T-cell (primary cell): ENCODE measurements at regions not wholly inside any gene's neighbourhood (a gene's known extent, or its start where the extent isn't known, plus 50 kb on each side); places are given as distances from the start of the nearest gene placed in this dataset.
"Not testable (repeated sequence)": the region's sequence is repeated elsewhere in the genome, so short reads cannot be mapped to it uniquely, and the experiment has no call there.

Experiments
- ATAC-seq, 4 experiments: fragments of 200-7000 bp in 3 of 4; fragments of 150-1000 bp in 1 of 4; cut with Tn5 transposase; replicated peaks in 1 of 4; 1 replicate in 3 of 4; 2 replicates in 1 of 4; pipeline ENCODE4 v1.10.0; 2021; ENCODE audit warnings: moderate library complexity in 3 of 4, mild to moderate bottlenecking in 2 of 4, moderate number of reproducible peaks in 1 of 4
- CTCF ChIA-PET, 2 donors: fragments of 300-600 bp; sonication (Branson Sonifier 250); formaldehyde crosslinking; loops; one replicate each; lab custom pipeline; 2022; ENCODE audit warnings: antibody characterized with exemption in 2 of 2; lab: Charles Lee
- POLR2A ChIA-PET, 2 donors: fragments of 300-600 bp; sonication (Branson Sonifier 250); formaldehyde crosslinking; loops; one replicate each; lab custom pipeline; 2022; ENCODE audit warnings: antibody characterized with exemption in 2 of 2; lab: Charles Lee
- DNase-seq, 35 experiments: peaks; one replicate each; pipeline versions ENCODE4 v3.0.0 to v3.0.0-alpha.2; 2013 to 2023
- H3K27ac ChIP-seq: one replicate; pipeline ENCODE4 v1.5.1; 2013; ENCODE audit warnings: low read length
- H3K27me3 ChIP-seq, 2 experiments: replicated peaks in 1 of 2; 1 replicate in 1 of 2; 2 replicates in 1 of 2; pipeline versions ENCODE4 v1.6.1 to v1.7.0; 2013; ENCODE audit warnings: low read length in 1 of 2, mixed read lengths in 1 of 2; ENCODE audit not compliant: control insufficient read depth in 2 of 2, insufficient read depth in 2 of 2; ENCODE audit errors: extremely low read depth in 1 of 2
- H3K36me3 ChIP-seq, 2 donors: 1 replicate in 1 of 2; 2 replicates in 1 of 2; pipeline versions ENCODE4 v1.6.1 to v1.7.0; 2013; ENCODE audit warnings: low read length in 1 of 2; ENCODE audit not compliant: control insufficient read depth in 2 of 2, insufficient read depth in 1 of 2; ENCODE audit errors: extremely low read depth in 1 of 2
- H3K4me1 ChIP-seq, 2 experiments: 1 replicate in 1 of 2; 2 replicates in 1 of 2; pipeline versions ENCODE4 v1.6.1 to v1.7.0; 2013; ENCODE audit warnings: low read length in 2 of 2, mixed read lengths in 1 of 2; ENCODE audit not compliant: insufficient read depth in 2 of 2, control insufficient read depth in 1 of 2; ENCODE audit errors: extremely low read depth in 1 of 2
- H3K4me3 ChIP-seq, 2 donors: 1 replicate in 1 of 2; 2 replicates in 1 of 2; pipeline versions ENCODE4 v1.5.1 to v1.7.0; 2013; ENCODE audit warnings: mild to moderate bottlenecking in 2 of 2, low read length in 1 of 2, moderate library complexity in 1 of 2; ENCODE audit not compliant: control insufficient read depth in 1 of 2; ENCODE audit errors: extremely low read depth in 1 of 2
- H3K9me3 ChIP-seq: 2 replicates; pipeline ENCODE4 v1.7.0; 2013
- H3K27ac Mint-ChIP-seq, 2 donors: one replicate each; pipeline ENCODE4 v1.8.0; 2020 to 2021; ENCODE audit warnings: mild to moderate bottlenecking in 2 of 2, mixed read lengths in 2 of 2
- H3K27me3 Mint-ChIP-seq, 2 donors: one replicate each; pipeline ENCODE4 v1.8.0; 2021 to 2022; ENCODE audit warnings: mixed read lengths in 2 of 2
- H3K36me3 Mint-ChIP-seq: one replicate; pipeline ENCODE4 v1.8.0; 2021; ENCODE audit warnings: mixed read lengths
- H3K4me1 Mint-ChIP-seq, 3 donors: one replicate each; pipeline ENCODE4 v1.8.0; 2020 to 2022; ENCODE audit warnings: mixed read lengths in 3 of 3, mild to moderate bottlenecking in 1 of 3
- H3K4me3 Mint-ChIP-seq, 3 donors: one replicate each; pipeline ENCODE4 v1.8.0; 2020 to 2022; ENCODE audit warnings: mild to moderate bottlenecking in 3 of 3, mixed read lengths in 3 of 3, moderate library complexity in 3 of 3
- H3K9me3 Mint-ChIP-seq, 3 donors: one replicate each; pipeline ENCODE4 v1.8.0; 2020 to 2022; ENCODE audit warnings: mixed read lengths in 3 of 3
- WGBS: methylation state at CpG from one replicate; pipeline ENCODE4 v1.1.5; 2013; ENCODE audit warnings: missing lambda C conversion rate; ENCODE audit not compliant: insufficient coverage; 5-methylcytosine and 5-hydroxymethylcytosine counted together

GRCh38 chr16:85227084-85227945 is 115.0 kb upstream of the CIBAR2 start:
- H3K4me1 Mint-ChIP-seq: no peaks in the 10 kb centered on the region
- POLR2A ChIA-PET: interaction anchor here in 1 of 2 donors (0.7 kb wide), 1 partner anchor 43 kb away, joined by 3 read pairs; no protein-coding TSS in a partner anchor
- 62% methylated on average over 12 of the region's 16 CpGs for WGBS

GRCh38 chr16:85227946-85228862 is 115.9 kb upstream of the CIBAR2 start:
- H3K4me3 ChIP-seq: no peak overlapping the region
- H3K27ac Mint-ChIP-seq: no peak overlapping the region
- H3K27me3 ChIP-seq: peaks cover 0 to 31% of the 10 kb centered on the region in 2 experiments
- ATAC-seq (no peak), DNase-seq (no peak)
- H3K36me3 Mint-ChIP-seq: no peaks in the 10 kb centered on the region
- H3K27ac ChIP-seq: no peak overlapping the region
- WGBS: 89% methylated on average over 25 of the region's 26 CpGs
- H3K4me1 ChIP-seq: no peaks in the 10 kb centered on the region
- H3K4me3 Mint-ChIP-seq: no peak overlapping the region
- H3K27me3 Mint-ChIP-seq: peaks cover 4 to 21% of the 10 kb centered on the region in 2 donors
- no peaks in the 10 kb centered on the region for H3K9me3 ChIP-seq
- no peaks in the 10 kb centered on the region for H3K4me1 Mint-ChIP-seq
- ChIA-PET CTCF (no interaction called here), POLR2A (no interaction called here)
- H3K9me3 Mint-ChIP-seq: no peaks in the 10 kb centered on the region
- no peaks in the 10 kb centered on the region for H3K36me3 ChIP-seq

More at GRCh38 chr16:85227084-85227945, 115.0 kb upstream of the CIBAR2 start:
- H3K27ac ChIP-seq: no peak overlapping the region
- no peak overlapping the region for H3K27ac Mint-ChIP-seq
- H3K36me3 ChIP-seq: no peaks in the 10 kb centered on the region
- ATAC-seq (no peak), DNase-seq (no peak)
- no peaks in the 10 kb centered on the region for H3K9me3 ChIP-seq
- no peak overlapping the region for H3K4me3 ChIP-seq
- H3K4me1 ChIP-seq: no peaks in the 10 kb centered on the region
- H3K36me3 Mint-ChIP-seq: no peaks in the 10 kb centered on the region
- H3K27me3 Mint-ChIP-seq: peaks cover 3 to 15% of the 10 kb centered on the region in 2 donors
- no peaks in the 10 kb centered on the region for H3K9me3 Mint-ChIP-seq
- CTCF ChIA-PET: interaction anchor here in 1 of 2 donors (0.6 kb wide), 1 partner anchor 22 kb away, joined by 6 read pairs; no protein-coding TSS in a partner anchor
- peaks cover 0 to 26% of the 10 kb centered on the region in 2 experiments for H3K27me3 ChIP-seq
- H3K4me3 Mint-ChIP-seq: no peak overlapping the region

- Mint-ChIP-seq H3K36me3 (no peaks in the 10 kb centered on the region), H3K27me3 (peaks cover 8 to 27% of the 10 kb centered on the region in 2 donors), H3K4me1 (no peaks in the 10 kb centered on the region), H3K9me3 (no peaks in the 10 kb centered on the region), H3K27ac (no peak overlapping the region), H3K4me3 (no peak overlapping the region)
- CTCF ChIA-PET: no interaction called here
- no peak for ATAC-seq
- Histone ChIP-seq H3K27me3 (peaks cover 0 to 33% of the 10 kb centered on the region in 2 experiments), H3K27ac (no peak overlapping the region), H3K4me1 (no peaks in the 10 kb centered on the region), H3K36me3 (no peaks in the 10 kb centered on the region), H3K9me3 (no peaks in the 10 kb centered on the region), H3K4me3 (no peak overlapping the region)
- 93% methylated on average over 22 of the region's 24 CpGs for WGBS
- POLR2A ChIA-PET: no interaction called here
- DNase-seq: no peak
These were observed 116.7 kb upstream of the CIBAR2 start for GRCh38 chr16:85228970-85229430.

- H3K9me3 Mint-ChIP-seq: no peaks in the 10 kb centered on the region
- WGBS: 71% methylated on average over 6 of the region's 8 CpGs
- H3K27ac Mint-ChIP-seq: no peak overlapping the region
These were observed 117.7 kb upstream of the CIBAR2 start for GRCh38 chr16:85229869-85230462.

GRCh38 chr16:85230764-85231383 is 118.6 kb upstream of the CIBAR2 start:
- H3K36me3 Mint-ChIP-seq, H3K36me3 ChIP-seq, H3K4me3 Mint-ChIP-seq, ATAC-seq, H3K4me3 ChIP-seq, H3K27ac ChIP-seq, H3K27ac Mint-ChIP-seq, H3K9me3 Mint-ChIP-seq, H3K4me1 Mint-ChIP-seq, H3K4me1 ChIP-seq, DNase-seq, H3K9me3 ChIP-seq, POLR2A ChIA-PET: not testable (repeated sequence)
- H3K27me3 Mint-ChIP-seq: peaks cover 12 to 30% of the 10 kb centered on the region in 2 donors
- 92% methylated on average over 6 of the region's 6 CpGs for WGBS
- CTCF ChIA-PET: interaction anchor here in 1 of 2 donors (0.7 kb wide), 1 partner anchor 586 kb away, joined by 5 read pairs; no protein-coding TSS in a partner anchor
- peaks cover 0 to 41% of the 10 kb centered on the region in 2 experiments for H3K27me3 ChIP-seq

More at GRCh38 chr16:85229869-85230462, 117.7 kb upstream of the CIBAR2 start:
- Mint-ChIP-seq H3K4me1 (no peaks in the 10 kb centered on the region), H3K4me3 (no peak overlapping the region), H3K27me3 (peaks cover 12 to 30% of the 10 kb centered on the region in 2 donors), H3K36me3 (no peaks in the 10 kb centered on the region)
- no peak for DNase-seq
- ChIA-PET POLR2A (no interaction called here), CTCF (no interaction called here)
- ATAC-seq: no peak
- no peak overlapping the region for H3K27ac ChIP-seq
- no peaks in the 10 kb centered on the region for H3K9me3 ChIP-seq
- no peaks in the 10 kb centered on the region for H3K36me3 ChIP-seq
- peaks cover 0 to 40% of the 10 kb centered on the region in 2 experiments for H3K27me3 ChIP-seq
- peaks cover 0 to under 1% of the 10 kb centered on the region in 2 experiments for H3K4me1 ChIP-seq
- H3K4me3 ChIP-seq: no peak overlapping the region
